DND-41 (cell line): ENCODE measurements at regions not wholly inside any gene's neighbourhood (a gene's known extent, or its start where the extent isn't known, plus 50 kb on each side); places are given as distances from the start of the nearest gene placed in this dataset.

Experiments used
- ATAC-seq: fragments of 200-7000 bp; cut with Tn5 transposase; 3 replicates; pipeline ENCODE4 v1.9.1; 2021; ENCODE audit warnings: low read depth; ENCODE audit not compliant: insufficient read depth
- DNase-seq: peaks from one replicate; pipeline ENCODE4 v3.0.0-alpha.2; 2020
- H2AFZ ChIP-seq: 2 replicates; pipeline ENCODE4 v1.6.0; 2012; ENCODE audit warnings: low read depth, low read length
- H3K27ac ChIP-seq: 2 replicates; pipeline ENCODE4 v1.5.1; 2012; ENCODE audit warnings: low read length, inconsistent platforms
- H3K27me3 ChIP-seq: fragments of 200-600 bp; sonication (generic); 2 replicates; pipeline ENCODE4 v1.6.0; 2012; ENCODE audit warnings: low read length, mild to moderate bottlenecking, inconsistent platforms; ENCODE audit not compliant: insufficient read depth, poor library complexity
- H3K36me3 ChIP-seq: 2 replicates; pipeline ENCODE4 v1.5.1; 2012; ENCODE audit warnings: low read length, inconsistent platforms; ENCODE audit not compliant: insufficient read depth
- H3K4me1 ChIP-seq: 2 replicates; pipeline ENCODE4 v1.5.1; 2012; ENCODE audit warnings: mild to moderate bottlenecking, low read length; ENCODE audit not compliant: insufficient read depth
- H3K4me2 ChIP-seq: 2 replicates; pipeline ENCODE4 v1.6.0; 2012; ENCODE audit warnings: mild to moderate bottlenecking, moderate library complexity, low read length, inconsistent platforms; ENCODE audit not compliant: insufficient read depth
- H3K4me3 ChIP-seq, 2 experiments: fragments of 200-600 bp in 1 of 2; shearing (Covaris generic) in 1 of 2; 2 replicates each; pipeline ENCODE4 v1.5.1; 2012 to 2016; ENCODE audit warnings: inconsistent platforms in 2 of 2, low read length in 2 of 2, mild to moderate bottlenecking in 2 of 2, low read depth in 1 of 2, moderate library complexity in 1 of 2
- H3K79me2 ChIP-seq: 2 replicates; pipeline ENCODE4 v1.6.0; 2012; ENCODE audit warnings: low read length, inconsistent platforms; ENCODE audit not compliant: insufficient read depth
- H3K9ac ChIP-seq: 2 replicates; pipeline ENCODE4 v1.6.0; 2012; ENCODE audit warnings: low read depth, mild to moderate bottlenecking, inconsistent platforms, low read length, moderate library complexity
- H3K9me3 ChIP-seq: 2 replicates; pipeline ENCODE4 v1.5.1; 2012; ENCODE audit warnings: low read length, moderate library complexity, mild to moderate bottlenecking, inconsistent platforms; ENCODE audit not compliant: insufficient read depth, severe bottlenecking
- H4K20me1 ChIP-seq: 2 replicates; pipeline ENCODE4 v1.6.0; 2012; ENCODE audit warnings: low read length; ENCODE audit not compliant: insufficient read depth
- CTCF ChIP-seq: IDR thresholded peaks from 2 replicates; pipeline ENCODE4 v1.5.1; 2012; ENCODE audit warnings: borderline replicate concordance, low read length, moderate library complexity, mild to moderate bottlenecking; ENCODE audit not compliant: poor library complexity, severe bottlenecking; ENCODE audit errors: extremely low read depth
- EZH2 ChIP-seq: IDR thresholded peaks from 3 replicates; pipeline ENCODE4 v1.6.1; 2012; ENCODE audit warnings: borderline replicate concordance, low read depth, mild to moderate bottlenecking, moderate library complexity, low read length, inconsistent platforms; ENCODE audit not compliant: severe bottlenecking

GRCh38 chr13:47268270-47268669 lies 371.4 kb upstream of the HTR2A start:
- Histone ChIP-seq H3K4me2 (no peak overlapping the region), H4K20me1 (no peaks in the 10 kb centered on the region), H3K4me1 (no peaks in the 10 kb centered on the region), H2AFZ (no peak overlapping the region), H3K36me3 (no peaks in the 10 kb centered on the region), H3K4me3 (no peak overlapping the region), H3K27ac (no peak overlapping the region), H3K9me3 (no peaks in the 10 kb centered on the region), H3K27me3 (no peaks in the 10 kb centered on the region), H3K9ac (no peak overlapping the region), H3K79me2 (no peaks in the 10 kb centered on the region)
- TF ChIP-seq EZH2 = no peak
- TF ChIP-seq CTCF = no peak
- no peak for DNase-seq
- ATAC-seq = no peak

GRCh38 chr13:47258384-47258783 lies 361.5 kb upstream of the HTR2A start:
- Histone ChIP-seq H3K36me3 (no peaks in the 10 kb centered on the region), H3K9me3 (no peaks in the 10 kb centered on the region), H3K27ac (no peak overlapping the region), H3K27me3 (peaks cover 4% of the 10 kb centered on the region), H4K20me1 (no peaks in the 10 kb centered on the region), H3K4me1 (no peaks in the 10 kb centered on the region), H2AFZ (no peak overlapping the region), H3K4me2 (no peak overlapping the region), H3K79me2 (no peaks in the 10 kb centered on the region), H3K4me3 (no peak overlapping the region), H3K9ac (no peak overlapping the region)
- no peak for DNase-seq
- ATAC-seq = no peak
- TF ChIP-seq CTCF (no peak), EZH2 (no peak)

- Histone ChIP-seq H3K27ac (no peak overlapping the region), H3K9ac (no peak overlapping the region), H2AFZ (no peak overlapping the region), H3K4me2 (no peak overlapping the region), H3K79me2 (no peaks in the 10 kb centered on the region), H3K27me3 (peaks cover 4% of the 10 kb centered on the region), H3K9me3 (no peaks in the 10 kb centered on the region), H3K4me1 (no peaks in the 10 kb centered on the region), H3K4me3 (no peak overlapping the region), H3K36me3 (no peaks in the 10 kb centered on the region), H4K20me1 (no peaks in the 10 kb centered on the region)
- ATAC-seq (no peak), DNase-seq (no peak)
- TF ChIP-seq CTCF (no peak), EZH2 (no peak)
These were observed 359.8 kb upstream of the HTR2A start for GRCh38 chr13:47256618-47257017.

- Histone ChIP-seq H3K27me3 (no peaks in the 10 kb centered on the region), H2AFZ (no peak overlapping the region), H3K79me2 (no peaks in the 10 kb centered on the region), H3K4me3 (no peak overlapping the region), H3K9me3 (no peaks in the 10 kb centered on the region), H3K27ac (no peak overlapping the region), H4K20me1 (no peaks in the 10 kb centered on the region), H3K4me1 (no peaks in the 10 kb centered on the region), H3K36me3 (no peaks in the 10 kb centered on the region), H3K9ac (no peak overlapping the region), H3K4me2 (no peak overlapping the region)
- ATAC-seq = no peak
- no peak for DNase-seq
- TF ChIP-seq EZH2 (no peak), CTCF (no peak)
These were observed 355.8 kb upstream of the HTR2A start for GRCh38 chr13:47252627-47253026.
